A673 (cell line): ENCODE measurements at regions not wholly inside any gene's neighbourhood (a gene's known extent, or its start where the extent isn't known, plus 50 kb on each side); places are given as distances from the start of the nearest gene placed in this dataset.

Experiments used
- BruUV-seq: library from RNA; stranded (reverse); fragments of 400-500 nt; replicated peaks from 2 replicates; lab custom pipeline; 2021; lab: Mats Ljungman, UMichigan
- CTCF ChIA-PET: fragments of 300-600 bp; sonication (Branson Sonifier 250); formaldehyde crosslinking; loops from one replicate; lab custom pipeline; 2022; ENCODE audit warnings: antibody characterized with exemption; lab: Charles Lee
- POLR2A ChIA-PET: fragments of 300-600 bp; sonication (Branson Sonifier 250); formaldehyde crosslinking; loops from one replicate; lab custom pipeline; 2022; ENCODE audit warnings: antibody characterized with exemption; ENCODE audit not compliant: low non-redundant PET; lab: Charles Lee
- DNase-seq: peaks from one replicate; pipeline ENCODE4 v3.0.0-alpha.2; 2015; ENCODE audit warnings: low spot score
- H3K27ac ChIP-seq: fragments of 200-600 bp; sonication (generic); 2 replicates; pipeline ENCODE4 v1.5.1; 2016; ENCODE audit warnings: mixed run types, low read depth, mild to moderate bottlenecking, mixed read lengths, antibody characterized with exemption, low read length; ENCODE audit not compliant: poor library complexity, severe bottlenecking
- H3K27me3 ChIP-seq: fragments of 200-600 bp; sonication (generic); replicated peaks from 2 replicates; pipeline ENCODE4 v1.6.1; 2017; ENCODE audit warnings: mixed run types, low read depth, mild to moderate bottlenecking, mixed read lengths, antibody characterized with exemption, low read length; ENCODE audit not compliant: insufficient read depth, poor library complexity
- H3K36me3 ChIP-seq: fragments of 200-600 bp; sonication (generic); 2 replicates; pipeline ENCODE4 v1.6.1; 2016; ENCODE audit warnings: mixed run types, mild to moderate bottlenecking, mixed read lengths, antibody characterized with exemption, low read length; ENCODE audit not compliant: insufficient read depth, poor library complexity, severe bottlenecking
- H3K4me1 ChIP-seq: fragments of 200-600 bp; sonication (generic); 2 replicates; pipeline ENCODE4 v1.6.1; 2017; ENCODE audit warnings: mixed run types, mild to moderate bottlenecking, mixed read lengths, antibody characterized with exemption, low read length; ENCODE audit not compliant: insufficient read depth, poor library complexity, severe bottlenecking
- H3K4me3 ChIP-seq: fragments of 200-600 bp; sonication (generic); 2 replicates; pipeline ENCODE4 v1.5.1; 2016; ENCODE audit warnings: low read depth, mixed run types, mild to moderate bottlenecking, mixed read lengths, low read length; ENCODE audit not compliant: poor library complexity, severe bottlenecking
- H3K9me3 ChIP-seq: fragments of 200-600 bp; sonication (generic); 2 replicates; pipeline ENCODE4 v1.6.1; 2016; ENCODE audit warnings: mixed run types, low read depth, mild to moderate bottlenecking, mixed read lengths, antibody characterized with exemption, low read length; ENCODE audit not compliant: poor library complexity, severe bottlenecking
- CTCF ChIP-seq: fragments of 300-800, 200-600 bp; sonication (generic); conservative IDR thresholded peaks from 2 replicates; pipeline ENCODE4 v1.5.1; 2017; ENCODE audit warnings: low read depth, mild to moderate bottlenecking, antibody characterized with exemption, low read length, moderate library complexity, mixed read lengths
- EZH2 ChIP-seq: fragments of 200-600 bp; sonication (generic); IDR thresholded peaks from 2 replicates; pipeline ENCODE4 v1.6.1; 2017; ENCODE audit warnings: borderline replicate concordance, low read depth, mild to moderate bottlenecking, mixed read lengths, antibody characterized with exemption, low read length; ENCODE audit not compliant: poor library complexity, severe bottlenecking
- intact Hi-C: fragments of 100-400 bp; cut with micrococcal nuclease; formaldehyde crosslinking; loops from one replicate; pipeline ENCODE4 v1.10.0; 2022; ENCODE audit not compliant: unreplicated experiment

- no TSS peak for BruUV-seq
- H3K9me3 ChIP-seq: no peaks in the 10 kb centered on the region
- no peaks in the 10 kb centered on the region for H3K27me3 ChIP-seq
- CTCF ChIA-PET: no interaction called here
- DNase-seq: no peak
- no peaks in the 10 kb centered on the region for H3K4me1 ChIP-seq
- H3K4me3 ChIP-seq: no peak overlapping the region
- intact Hi-C loops: no loop called here
- H3K36me3 ChIP-seq: no peaks in the 10 kb centered on the region
- no peak overlapping the region for H3K27ac ChIP-seq
- POLR2A ChIA-PET: no interaction called here
- TF ChIP-seq EZH2 (no peak), CTCF (no peak)
These were observed 447.8 kb downstream of the KIF2B start for GRCh38 chr17:54270499-54270898.

GRCh38 chr17:54277868-54278267 is 455.1 kb downstream of the KIF2B start:
- no peaks in the 10 kb centered on the region for H3K9me3 ChIP-seq
- no peak overlapping the region for H3K27ac ChIP-seq
- no peak for TF ChIP-seq CTCF
- intact Hi-C loops: no loop called here
- no peaks in the 10 kb centered on the region for H3K36me3 ChIP-seq
- ChIA-PET POLR2A (no interaction called here), CTCF (no interaction called here)
- DNase-seq: no peak
- no peaks in the 10 kb centered on the region for H3K27me3 ChIP-seq
- BruUV-seq: no TSS peak
- H3K4me1 ChIP-seq: no peaks in the 10 kb centered on the region
- no peak overlapping the region for H3K4me3 ChIP-seq

- ChIA-PET POLR2A (no interaction called here), CTCF (no interaction called here)
- DNase-seq: no peak
- TF ChIP-seq CTCF (no peak), EZH2 (no peak)
- Histone ChIP-seq H3K4me3 (no peak overlapping the region), H3K4me1 (no peaks in the 10 kb centered on the region), H3K27ac (no peak overlapping the region), H3K27me3 (no peaks in the 10 kb centered on the region), H3K36me3 (no peaks in the 10 kb centered on the region), H3K9me3 (no peaks in the 10 kb centered on the region)
- no TSS peak for BruUV-seq
- intact Hi-C loops: no loop called here
These were observed 458.0 kb downstream of the KIF2B start for GRCh38 chr17:54280741-54281140.
